HL-60/S4 treated with retinoic acid at 250 ng/mL for 4 days and 3 days (cell line): ENCODE measurements at regions not wholly inside any gene's neighbourhood (a gene's known extent, or its start where the extent isn't known, plus 50 kb on each side); places are given as distances from the start of the nearest gene placed in this dataset.
"Not testable (repeated sequence)": the region's sequence is repeated elsewhere in the genome, so short reads cannot be mapped to it uniquely, and the experiment has no call there.

Source experiments
- in situ Hi-C: fragments of 300-500 bp; cut with MboI; formaldehyde crosslinking; loops from 2 replicates; pipeline ENCODE4 v1.7.0; 2022; ENCODE audit warnings: low sequenced_read_pairs

DNA sequence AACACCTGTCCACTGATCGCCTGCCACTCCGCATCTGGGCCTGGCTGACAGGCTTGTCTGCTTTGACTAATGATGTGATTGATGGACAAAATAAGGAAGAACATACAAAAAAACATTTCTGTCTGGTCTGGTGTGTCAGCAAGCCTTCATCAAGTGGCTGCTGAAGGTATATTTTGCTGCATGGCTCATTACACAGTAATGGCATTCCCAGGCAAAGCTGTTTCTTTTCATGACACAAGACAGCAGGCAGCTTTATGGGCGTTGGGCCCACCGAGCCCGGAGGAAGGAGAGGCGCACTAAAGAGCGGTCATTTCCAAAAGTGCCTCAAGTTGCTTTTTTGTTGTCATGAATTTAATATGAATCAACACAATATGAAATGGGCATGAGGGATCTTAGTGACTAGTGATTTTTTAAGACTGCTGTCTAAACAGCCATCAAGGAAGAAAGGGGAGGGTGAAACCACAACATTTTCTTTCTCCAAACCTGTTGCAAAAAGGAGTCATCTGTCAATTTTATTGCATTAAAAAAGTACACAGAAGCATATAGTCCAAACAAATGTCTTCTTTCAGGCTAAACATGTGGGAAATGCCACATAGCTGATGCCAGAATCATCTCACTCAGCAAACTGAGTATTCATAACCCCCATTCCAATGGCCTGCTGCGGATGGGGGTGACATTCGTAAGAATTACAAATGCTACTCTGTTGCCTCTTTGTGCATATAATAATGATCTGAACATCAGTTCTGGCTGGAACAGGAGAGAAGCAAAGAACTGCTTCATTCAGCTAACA, 476.6 kb downstream of the ZNF536 start:
- in situ Hi-C loops, result no loop called here

DNA sequence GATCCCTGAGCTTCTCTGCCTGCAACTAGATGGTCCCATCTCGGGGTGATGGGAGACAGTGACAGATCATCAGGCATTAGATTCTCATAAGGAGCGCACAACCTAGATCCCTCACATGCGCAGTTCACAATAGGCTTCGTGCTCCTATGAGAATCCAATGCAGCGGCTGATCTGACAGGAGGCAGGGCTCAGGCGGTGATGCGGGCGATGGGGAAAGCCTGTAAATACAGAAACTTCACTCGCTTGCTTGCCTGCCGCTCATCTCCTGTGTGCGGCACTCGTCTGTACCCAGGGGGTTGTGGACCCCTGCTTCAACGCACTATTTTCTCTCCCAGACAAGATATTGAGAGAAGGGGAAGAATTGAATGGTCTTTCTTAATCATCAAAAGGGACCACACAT, 473.9 kb downstream of the ZNF536 start:
- in situ Hi-C loops, result no loop called here

- in situ Hi-C loops, result no loop called here
These were observed 470.7 kb downstream of the ZNF536 start for GRCh38 chr19:30842926-30843325.

GRCh38 chr19:30841934-30842333, 469.8 kb downstream of the ZNF536 start:
- in situ Hi-C loops, result no loop called here

DNA sequence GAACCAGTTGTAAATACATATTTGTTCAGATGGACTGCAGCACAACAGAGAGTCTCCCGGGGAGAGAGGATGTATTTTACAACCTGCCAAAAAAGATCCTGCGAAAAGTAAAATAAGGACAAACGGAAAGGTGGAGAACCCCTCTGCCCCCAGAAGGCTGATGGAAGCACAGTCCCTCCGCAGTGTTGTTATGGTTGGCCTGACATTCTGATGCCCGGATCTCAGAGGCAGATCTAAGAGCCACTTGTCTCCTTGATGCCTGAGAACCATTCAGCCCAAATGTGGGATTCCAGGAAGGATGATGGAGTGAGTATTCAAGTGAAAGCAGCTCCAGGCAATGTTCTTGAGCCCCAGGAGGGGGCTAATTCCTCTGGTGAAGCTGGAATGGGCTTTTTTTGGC, 458.7 kb downstream of the ZNF536 start:
- in situ Hi-C loops, result no loop called here

- in situ Hi-C loops, result not testable (repeated sequence)
These were observed 453.3 kb downstream of the ZNF536 start for GRCh38 chr19:30825505-30825904.

DNA sequence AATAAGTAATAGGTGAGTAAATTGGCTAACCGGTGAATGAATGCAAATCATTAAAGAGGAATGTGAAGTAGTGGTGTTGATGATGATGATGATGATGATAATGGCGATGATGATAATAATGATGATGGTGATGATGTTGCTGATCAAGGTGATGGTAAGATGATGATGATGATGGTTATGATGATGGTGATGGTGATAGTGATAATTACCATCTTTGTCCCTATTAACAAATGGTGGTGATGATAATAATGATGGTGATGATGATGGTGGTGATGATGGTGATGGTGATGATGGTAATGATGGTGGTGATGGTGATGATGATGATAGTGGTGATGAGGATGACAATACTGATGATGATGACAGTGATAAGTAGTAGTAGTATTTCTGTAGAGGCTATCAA, 452.6 kb downstream of the ZNF536 start:
- in situ Hi-C loops, result no loop called here

DNA sequence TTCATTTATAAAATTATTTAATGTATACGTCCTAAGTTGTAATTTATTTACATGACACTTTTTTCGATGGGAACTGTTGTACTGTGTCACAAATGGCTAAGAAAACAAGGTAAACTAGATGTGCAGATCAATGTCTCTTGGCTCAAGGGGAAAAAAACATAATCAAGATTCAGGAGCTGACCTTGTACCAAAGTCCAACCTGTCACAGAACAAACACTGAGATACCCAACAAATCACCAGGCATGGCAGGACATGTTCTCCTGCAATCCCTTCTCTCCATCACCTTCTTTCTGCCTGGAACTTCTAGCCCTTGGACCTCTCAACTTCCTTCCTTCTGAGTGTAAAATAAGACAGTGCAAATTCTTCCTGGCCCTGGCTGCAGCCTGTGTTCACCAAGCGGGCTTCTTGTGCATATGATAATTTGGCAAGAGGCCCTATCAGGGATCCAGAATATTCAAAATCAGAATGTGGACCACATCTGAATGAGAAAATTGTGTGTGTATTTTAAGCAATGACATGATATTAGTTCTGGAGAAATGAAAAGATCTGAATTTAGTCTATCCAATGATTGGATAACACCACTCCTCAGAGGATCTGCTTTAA, 445.9 kb downstream of the ZNF536 start:
- in situ Hi-C loops, result no loop called here

GRCh38 chr19:30817197-30817596, 445.0 kb downstream of the ZNF536 start:
- in situ Hi-C loops, result no loop called here

- in situ Hi-C loops, result no loop called here
These were observed 443.9 kb downstream of the ZNF536 start for GRCh38 chr19:30815889-30816580.

DNA sequence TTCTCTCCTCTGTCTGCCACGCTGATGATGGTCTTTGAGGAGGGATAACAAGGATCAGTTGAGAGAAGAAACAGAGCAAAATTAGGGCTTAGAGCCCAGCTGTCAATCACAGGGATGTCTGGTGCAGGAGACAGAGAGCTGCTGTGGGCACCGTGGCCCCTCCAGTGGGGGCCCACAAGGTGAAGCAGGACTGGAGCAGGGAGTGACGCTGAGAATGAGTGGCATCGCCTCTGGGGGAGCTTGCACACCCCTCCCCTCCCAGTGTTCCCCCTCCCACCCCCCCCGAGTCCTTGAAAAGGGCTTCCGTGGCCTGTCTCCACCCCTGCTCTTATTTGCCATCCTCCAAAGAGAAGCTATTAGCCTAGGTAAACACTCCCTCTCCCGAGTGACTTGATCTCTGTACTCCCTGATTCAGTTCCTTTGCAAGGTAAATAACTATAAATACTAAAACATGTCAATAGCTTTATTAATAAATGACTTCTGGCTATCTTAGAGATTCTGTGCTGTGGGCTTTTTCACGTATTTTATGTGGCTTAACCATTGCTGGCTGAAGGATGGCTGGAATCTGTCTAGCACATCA, 440.0 kb downstream of the ZNF536 start:
- in situ Hi-C loops, result no loop called here

DNA sequence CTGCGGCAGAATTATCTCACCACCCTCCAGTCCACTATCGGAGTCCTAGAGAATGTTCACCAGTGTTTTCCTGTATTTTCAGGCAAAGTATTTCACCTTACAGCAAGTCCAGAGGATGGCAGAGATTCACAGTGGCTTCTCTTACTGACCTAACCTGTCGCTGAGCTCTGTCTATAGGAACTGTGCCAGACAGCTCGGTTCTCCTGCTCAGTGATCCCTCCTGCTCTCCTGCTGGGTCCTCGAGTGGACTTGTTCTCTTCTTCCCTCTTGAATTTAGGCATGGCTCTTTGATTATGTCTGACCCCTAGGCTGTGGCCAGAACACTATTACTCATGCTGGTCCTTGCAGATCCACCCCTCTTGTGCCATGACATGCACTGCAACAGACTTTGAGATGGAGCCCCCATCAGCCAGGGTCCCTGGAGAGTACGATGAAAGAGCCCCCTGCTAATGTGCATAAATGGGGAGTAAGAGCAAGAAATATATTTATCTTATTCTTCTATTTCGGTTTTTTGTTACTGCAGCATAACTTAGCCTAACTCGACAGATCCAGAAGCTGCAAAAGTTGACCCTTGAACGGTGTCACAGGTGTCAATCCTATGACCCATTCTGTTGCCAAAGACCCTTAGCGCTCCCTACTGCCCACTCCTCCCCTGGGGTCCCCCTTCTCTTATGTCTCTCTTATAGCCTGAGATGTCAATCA, 439.4 kb downstream of the ZNF536 start:
- in situ Hi-C loops, result no loop called here

GRCh38 chr19:30810726-30811125, 438.5 kb downstream of the ZNF536 start:
- in situ Hi-C loops, result no loop called here

DNA sequence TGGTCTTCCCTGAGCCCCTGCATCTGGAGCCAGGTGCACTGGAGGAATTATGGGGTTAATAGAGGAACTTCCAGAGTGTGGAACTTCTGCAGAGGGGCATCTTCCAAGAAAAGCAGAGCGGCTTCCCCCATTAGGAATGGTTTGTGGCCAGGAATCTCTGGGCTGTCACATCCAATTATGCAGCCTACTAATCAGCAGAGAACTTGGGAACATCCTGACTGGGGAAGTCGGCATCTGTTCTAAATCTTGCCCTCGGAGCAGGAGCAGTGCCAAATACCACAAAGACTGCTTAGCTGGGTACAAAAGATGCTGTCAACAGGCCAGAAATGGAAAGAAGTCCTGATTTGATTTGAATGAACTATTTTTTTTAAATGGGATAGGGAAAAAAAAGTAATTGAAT, 435.1 kb downstream of the ZNF536 start:
- in situ Hi-C loops, result no loop called here

DNA sequence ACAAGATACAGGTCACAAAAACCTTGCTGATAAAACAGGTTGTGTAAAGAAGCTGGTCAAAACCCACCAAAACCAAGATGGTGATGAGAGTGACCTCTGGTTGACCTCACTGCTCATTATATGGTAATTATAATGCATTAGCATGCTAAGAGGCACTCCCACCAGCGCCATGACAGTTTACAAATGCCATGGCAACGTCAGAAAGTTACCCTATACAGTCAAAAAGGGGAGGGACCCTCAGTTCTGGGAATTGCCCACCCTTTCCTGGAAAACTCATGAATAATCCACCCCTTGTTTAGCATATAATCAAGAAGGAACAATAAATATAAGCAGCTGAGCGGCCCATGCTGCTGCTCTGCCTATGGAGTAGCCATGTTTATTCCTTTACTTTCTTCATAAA, 434.1 kb downstream of the ZNF536 start:
- in situ Hi-C loops, result no loop called here

DNA sequence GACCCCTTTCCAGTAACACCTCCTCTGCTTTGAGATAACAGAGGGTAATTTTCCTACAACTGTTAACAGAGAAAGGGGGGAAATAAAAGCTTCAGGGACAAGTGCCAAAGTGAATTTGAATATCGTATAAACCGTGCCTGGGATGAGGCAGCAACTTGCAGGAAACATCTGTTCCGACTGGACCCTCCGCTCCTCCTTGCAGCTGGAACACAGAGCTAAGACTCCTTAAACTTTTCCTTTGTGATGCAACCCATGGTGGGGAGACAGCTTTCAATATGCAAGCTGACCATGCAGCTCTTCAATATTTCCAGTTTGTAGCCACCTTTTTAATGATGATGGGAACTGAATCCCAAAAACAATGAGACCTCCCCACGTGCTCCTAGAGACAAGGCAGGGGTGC, 432.6 kb downstream of the ZNF536 start:
- in situ Hi-C loops, result no loop called here

GRCh38 chr19:30804333-30804732, 432.1 kb downstream of the ZNF536 start:
- in situ Hi-C loops, result not testable (repeated sequence)

GRCh38 chr19:30802424-30803013, 430.3 kb downstream of the ZNF536 start:
- in situ Hi-C loops, result no loop called here

DNA sequence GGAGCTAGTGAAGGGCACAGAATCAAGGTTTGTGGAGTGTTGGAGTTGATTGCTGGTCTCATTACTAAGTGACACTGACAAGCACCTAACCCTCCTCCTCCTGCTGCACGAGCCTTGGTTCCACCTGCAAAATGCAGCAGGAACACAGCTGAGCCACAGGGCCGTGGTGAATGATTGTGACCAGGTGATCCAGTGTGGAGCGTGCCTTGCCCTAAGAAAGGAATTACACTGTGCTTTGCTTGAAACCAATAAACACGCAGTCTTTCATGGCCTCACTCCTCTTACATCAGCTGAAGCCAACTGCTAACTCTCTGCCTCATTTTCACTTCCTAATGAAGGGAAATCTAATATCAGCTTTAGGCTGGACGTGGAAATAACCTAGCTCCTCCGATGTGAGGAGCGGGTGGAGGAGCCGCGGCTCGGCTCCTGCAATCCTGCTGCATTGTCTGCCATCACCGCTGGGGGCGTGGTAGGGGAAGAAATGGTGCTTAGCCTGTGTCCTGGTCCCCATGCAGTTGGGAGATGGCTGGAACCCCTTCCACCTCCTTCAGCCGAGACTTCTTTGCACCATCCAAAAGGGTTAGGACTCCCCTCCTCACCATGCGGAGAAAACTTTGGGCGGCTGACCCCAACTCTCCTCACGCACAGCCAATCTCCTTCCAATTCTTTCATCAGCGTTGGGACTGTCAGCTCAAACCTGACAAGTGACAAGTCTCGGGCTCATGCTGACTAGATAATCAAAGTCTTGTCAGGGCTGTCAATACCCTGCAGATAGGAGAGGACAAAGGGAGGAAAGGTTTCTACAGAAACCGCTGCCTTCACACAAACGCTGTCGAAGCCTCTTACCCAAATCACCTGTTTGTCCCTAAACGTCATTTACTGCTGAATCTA, 427.9 kb downstream of the ZNF536 start:
- in situ Hi-C loops, result no loop called here

GRCh38 chr19:30795727-30796126, 423.5 kb downstream of the ZNF536 start:
- in situ Hi-C loops, result no loop called here
